Left renal pelvis (tissue), 4 donors: ENCODE measurements at regions not wholly inside any gene's neighbourhood (a gene's known extent, or its start where the extent isn't known, plus 50 kb on each side); places are given as distances from the start of the nearest gene placed in this dataset.
"Not testable (repeated sequence)": the region's sequence is repeated elsewhere in the genome, so short reads cannot be mapped to it uniquely, and the experiment has no call there.

Source experiments
- DNase-seq, 4 donors: peaks; one replicate each; pipeline ENCODE4 v3.0.0-alpha.2; 2013; ENCODE audit warnings: low read depth in 4 of 4, low spot score in 3 of 4

GRCh38 chr3:104909198-104909597 lies 457.5 kb upstream of the ALCAM start:
- peak; percentile 14 to 39 (median 29) for DNase-seq

DNA sequence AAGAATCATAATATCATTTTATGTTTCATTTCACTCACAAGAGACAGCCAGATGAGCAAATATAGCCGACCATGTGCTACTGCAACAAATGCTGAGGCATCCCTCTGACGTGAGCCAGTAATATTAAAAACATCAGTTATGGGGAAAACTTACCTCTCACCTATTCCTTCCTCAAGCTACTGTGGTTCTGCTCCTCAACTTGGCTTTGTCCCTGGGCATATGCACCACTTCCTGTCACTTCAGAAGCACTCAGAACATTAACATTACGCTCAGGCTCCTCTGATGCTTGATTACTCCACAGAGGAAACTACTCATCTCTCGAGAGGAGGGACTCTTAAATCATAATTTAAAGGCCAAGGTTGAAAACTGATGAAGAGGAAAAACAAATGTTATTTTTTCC lies 457.0 kb upstream of the ALCAM start:
- DNase-seq: no peak

DNA sequence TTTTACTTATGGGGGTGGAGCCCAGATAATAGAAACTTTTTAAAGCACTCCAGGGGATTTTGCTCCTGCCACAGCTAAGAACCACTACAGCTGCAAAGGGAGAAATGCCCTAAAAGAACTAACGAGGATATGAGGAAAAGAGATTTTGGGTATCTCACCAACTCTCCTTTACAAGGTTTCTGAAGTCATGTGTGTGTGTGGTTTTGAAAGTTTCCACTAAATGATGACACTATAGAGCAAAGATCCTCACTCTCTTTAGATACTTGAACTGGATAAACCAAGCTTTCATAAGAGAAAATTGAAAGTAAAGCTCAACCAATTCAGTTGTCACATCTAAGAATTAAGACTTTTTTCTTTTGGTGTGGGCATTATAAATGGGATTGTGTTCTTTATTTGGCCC lies 455.3 kb upstream of the ALCAM start:
- no peak for DNase-seq

DNA sequence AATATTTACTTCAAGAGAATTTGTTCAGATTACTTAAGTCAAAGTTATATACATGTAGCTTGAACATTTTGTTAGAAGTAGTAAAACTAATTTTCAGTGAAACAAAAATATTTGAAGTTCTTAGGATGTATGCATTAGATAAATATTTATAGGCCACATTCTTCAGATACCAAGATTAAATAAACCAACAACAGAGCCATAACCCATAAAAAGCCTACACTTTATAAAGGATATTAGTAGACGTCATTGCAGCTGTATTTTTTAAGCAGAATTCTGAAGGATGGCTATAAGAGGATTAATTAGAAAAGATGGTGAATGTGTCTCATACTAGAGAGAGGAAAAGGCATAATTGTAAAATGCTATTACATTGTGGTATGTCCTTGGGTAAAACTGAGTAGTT lies 449.7 kb upstream of the ALCAM start:
- DNase-seq: no peak

DNA sequence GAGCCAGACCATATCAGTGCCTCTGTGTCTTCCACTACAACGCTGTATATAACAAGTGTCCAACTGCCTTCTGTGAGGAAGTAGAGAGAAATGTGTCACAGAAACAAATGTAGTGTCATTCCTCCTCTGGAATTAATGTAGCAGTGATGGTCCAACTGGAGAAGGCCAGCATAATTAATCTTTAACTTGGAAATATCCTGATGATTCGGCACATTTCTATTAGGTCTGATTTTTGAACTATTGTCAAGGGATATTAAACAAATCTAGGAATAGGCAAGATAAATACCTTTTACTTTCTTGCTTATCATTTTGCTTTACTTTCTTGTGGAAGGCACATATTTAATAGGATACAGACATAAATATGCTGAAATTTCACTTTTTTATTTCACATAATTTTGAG lies 446.2 kb upstream of the ALCAM start:
- DNase-seq: no peak

GRCh38 chr3:104933972-104934371 lies 432.7 kb upstream of the ALCAM start:
- no peak for DNase-seq

DNA sequence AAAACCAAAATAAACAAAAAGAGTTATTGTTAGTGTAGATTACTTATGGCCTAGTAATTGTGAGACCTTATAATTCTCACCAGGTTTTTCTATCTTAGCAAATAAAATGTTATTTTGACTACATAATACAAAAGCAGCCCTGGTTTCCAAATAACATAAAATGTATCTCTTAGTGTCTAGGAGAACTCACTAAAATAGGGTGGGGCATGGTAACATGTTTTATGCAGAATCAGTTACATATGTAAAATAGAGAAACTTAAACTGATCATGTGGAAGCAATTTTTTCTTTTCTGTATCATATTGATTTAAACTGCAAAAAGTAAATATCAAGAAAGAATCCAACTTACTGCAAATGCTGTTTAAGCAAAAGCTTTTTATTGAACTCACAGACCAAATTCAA lies 431.1 kb upstream of the ALCAM start:
- DNase-seq: no peak

- DNase-seq: no peak
Measured at GRCh38 chr3:104939196-104939595, 427.5 kb upstream of the ALCAM start.

- no peak for DNase-seq
Measured at GRCh38 chr3:104941785-104942184, 424.9 kb upstream of the ALCAM start.

GRCh38 chr3:104943974-104944373 lies 422.7 kb upstream of the ALCAM start:
- DNase-seq: no peak

- no peak for DNase-seq
Measured at GRCh38 chr3:104947943-104948342, 418.8 kb upstream of the ALCAM start.

GRCh38 chr3:104949810-104950209 lies 416.9 kb upstream of the ALCAM start:
- not testable (repeated sequence) for DNase-seq

GRCh38 chr3:104951426-104951825 lies 415.3 kb upstream of the ALCAM start:
- no peak for DNase-seq

DNA sequence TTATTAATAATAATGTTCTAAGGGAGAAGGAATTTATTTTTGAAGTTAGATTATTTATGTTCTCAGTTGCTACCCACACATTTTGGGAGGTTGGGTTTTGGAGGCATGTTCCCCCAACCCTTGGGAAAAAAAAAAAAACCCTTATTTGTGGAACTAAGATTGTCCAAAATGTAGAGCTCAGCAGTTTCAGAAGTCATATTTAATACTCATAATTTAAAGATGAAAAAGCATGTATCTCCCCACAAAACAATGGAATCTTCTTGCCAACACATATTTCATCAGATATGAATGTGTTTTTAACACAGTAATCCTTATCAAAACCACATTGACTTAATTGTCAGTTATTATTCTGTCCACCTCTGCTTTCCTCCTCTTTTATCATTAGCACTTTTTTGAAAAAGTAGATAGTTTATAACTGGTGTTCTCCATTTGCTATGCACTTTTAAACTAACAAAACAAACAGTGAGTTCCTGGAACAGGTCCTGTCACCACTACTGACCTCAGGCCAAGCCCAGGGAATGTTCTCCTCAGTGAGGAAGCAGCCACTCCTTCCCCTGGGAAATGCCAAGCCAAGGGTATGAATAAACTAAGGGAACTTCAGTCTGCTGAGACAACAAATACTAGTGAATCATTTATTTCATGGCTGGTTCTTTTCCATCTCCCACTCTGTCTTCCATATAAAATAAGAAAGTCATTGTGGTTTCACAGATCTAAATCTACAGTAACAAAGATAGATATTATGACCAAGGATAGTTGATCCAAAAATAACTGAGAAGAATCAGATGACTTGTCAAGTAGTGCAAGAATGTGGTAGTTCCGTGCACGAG lies 414.4 kb upstream of the ALCAM start:
- no peak for DNase-seq

DNA sequence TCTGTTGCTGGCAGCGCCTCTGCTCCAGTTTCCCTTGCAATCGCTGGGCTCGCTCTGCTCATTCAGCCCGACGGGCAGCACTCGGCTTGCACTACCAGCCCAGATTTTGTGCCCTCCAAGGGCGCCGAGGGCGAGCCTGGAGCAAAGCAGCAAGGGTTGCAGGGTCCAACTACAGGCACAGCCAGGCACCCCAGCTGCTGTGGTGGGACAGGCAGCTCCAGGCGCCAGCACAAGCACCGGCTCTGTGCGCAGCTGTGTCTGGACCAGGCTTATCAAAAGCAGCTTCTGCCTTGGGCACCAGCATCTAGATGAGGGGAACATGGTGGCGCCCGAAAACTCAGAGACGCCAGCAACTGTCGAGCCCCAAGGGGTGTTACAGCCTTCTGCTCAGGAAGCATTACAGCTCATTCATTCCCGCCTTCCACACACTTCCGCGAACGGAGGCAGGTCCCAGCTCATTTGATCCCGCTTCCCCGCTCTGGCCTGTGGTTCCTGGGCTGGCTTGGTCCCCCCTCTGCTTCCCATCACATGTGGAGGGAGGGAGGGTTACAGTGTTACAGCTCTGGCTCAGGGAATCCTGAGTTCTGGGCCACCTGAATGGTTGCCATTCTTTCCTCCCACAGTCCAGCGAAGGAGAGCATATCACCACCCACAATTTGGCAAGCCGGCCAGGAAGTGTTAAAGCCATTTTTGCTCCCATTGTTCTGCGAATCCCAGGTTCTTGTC lies 409.9 kb upstream of the ALCAM start:
- DNase-seq: no peak

- DNase-seq: no peak
Measured at GRCh38 chr3:104960579-104960978, 406.1 kb upstream of the ALCAM start.

GRCh38 chr3:104961851-104962250 lies 404.9 kb upstream of the ALCAM start:
- no peak for DNase-seq

DNA sequence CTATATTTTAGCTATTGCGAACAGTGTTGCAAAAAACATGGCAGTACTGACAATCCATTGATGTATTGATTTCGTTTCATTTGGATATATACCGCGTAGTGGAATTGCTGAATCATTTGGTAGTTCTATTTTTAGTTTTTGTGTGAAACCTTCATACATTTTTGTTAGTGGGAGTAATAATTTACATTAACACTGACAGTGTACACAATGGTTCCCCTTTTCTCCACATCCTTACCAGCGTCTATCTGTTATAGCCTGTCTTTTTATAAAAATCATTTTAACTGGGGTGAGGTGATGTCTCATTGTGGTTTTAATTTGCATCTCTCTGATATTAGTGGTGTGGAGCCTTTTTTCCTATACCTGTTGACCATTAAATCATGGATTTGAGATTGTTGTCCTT lies 392.4 kb upstream of the ALCAM start:
- no peak for DNase-seq

DNA sequence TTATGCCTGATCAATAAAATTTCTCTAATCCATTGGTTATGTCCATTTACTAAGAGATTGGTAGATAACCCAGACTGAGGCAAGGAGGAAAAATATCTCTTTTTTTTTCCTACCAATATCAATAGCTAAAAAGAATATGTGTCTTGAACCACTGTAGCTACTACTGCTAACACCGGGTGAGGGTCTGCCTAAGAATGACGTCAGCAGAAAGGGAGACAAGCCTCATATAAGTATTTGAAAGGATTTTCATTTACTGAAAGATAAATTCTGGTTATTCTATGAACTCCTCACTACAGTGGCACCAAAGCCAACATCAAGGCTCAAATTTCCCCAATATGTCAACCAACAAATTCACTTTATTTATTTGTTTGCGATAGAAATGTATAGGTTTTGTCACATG lies 389.0 kb upstream of the ALCAM start:
- no peak for DNase-seq

GRCh38 chr3:104982130-104982529 lies 384.6 kb upstream of the ALCAM start:
- no peak for DNase-seq

DNA sequence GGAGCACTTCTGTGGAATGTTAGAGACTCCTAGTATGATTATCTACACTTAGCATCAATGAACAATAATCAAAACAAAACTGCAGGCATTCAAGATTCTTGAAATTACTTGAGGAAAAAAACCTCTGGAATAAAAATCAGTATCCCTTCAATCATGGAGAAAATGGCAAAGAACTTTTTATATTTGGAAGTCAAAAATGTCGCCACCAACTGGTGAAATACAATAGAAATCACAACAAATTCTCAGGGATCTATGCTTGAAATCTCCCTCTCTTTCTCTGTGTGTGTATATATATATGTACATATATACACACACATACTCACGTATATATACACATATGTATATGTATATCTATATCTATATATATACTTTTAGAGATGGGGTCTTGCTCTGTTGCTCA lies 378.9 kb upstream of the ALCAM start:
- DNase-seq: no peak

- DNase-seq: no peak
Measured at GRCh38 chr3:104988496-104988895, 378.2 kb upstream of the ALCAM start.
